DOHH2 (cell line): ENCODE measurements at regions not wholly inside any gene's neighbourhood (a gene's known extent, or its start where the extent isn't known, plus 50 kb on each side); places are given as distances from the start of the nearest gene placed in this dataset.

Experiments used
- EZH2phosphoT487 ChIP-seq: fragments of 200-600 bp; sonication (generic); IDR thresholded peaks from 2 replicates; pipeline ENCODE4 v1.6.1; 2017; ENCODE audit warnings: borderline replicate concordance, mild to moderate bottlenecking, antibody characterized with exemption, low read length, moderate library complexity, mixed read lengths
- TF ChIP-seq, protein P1 (sequence below): fragments of 200-600 bp; sonication (generic); IDR thresholded peaks from one replicate; pipeline ENCODE4 v1.5.1; 2014; ENCODE audit warnings: antibody characterized with exemption, mild to moderate bottlenecking, low read depth, low read length; ENCODE audit not compliant: poor library complexity, severe bottlenecking

DNA sequence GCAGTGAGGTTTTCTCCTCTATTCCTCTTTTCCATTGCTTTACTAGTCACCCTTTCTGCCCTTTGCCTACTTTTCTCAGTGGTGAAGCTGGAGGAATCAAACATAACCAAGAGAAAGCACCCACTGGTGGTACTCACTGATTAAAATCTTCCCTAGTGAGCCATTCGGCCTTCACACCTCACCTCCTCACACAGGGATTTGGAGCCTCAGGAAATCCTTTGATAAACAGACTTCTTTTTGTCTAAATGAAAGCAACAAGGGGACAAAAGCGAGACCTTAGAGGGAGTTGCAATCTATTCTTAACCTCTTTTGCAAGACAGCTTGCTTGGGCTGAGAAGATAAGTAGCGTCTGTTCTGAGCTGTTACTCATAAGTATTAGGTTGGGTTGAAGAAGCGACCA lies 572.6 kb downstream of the ZNF674 start:
- TF ChIP-seq, protein P1, sequence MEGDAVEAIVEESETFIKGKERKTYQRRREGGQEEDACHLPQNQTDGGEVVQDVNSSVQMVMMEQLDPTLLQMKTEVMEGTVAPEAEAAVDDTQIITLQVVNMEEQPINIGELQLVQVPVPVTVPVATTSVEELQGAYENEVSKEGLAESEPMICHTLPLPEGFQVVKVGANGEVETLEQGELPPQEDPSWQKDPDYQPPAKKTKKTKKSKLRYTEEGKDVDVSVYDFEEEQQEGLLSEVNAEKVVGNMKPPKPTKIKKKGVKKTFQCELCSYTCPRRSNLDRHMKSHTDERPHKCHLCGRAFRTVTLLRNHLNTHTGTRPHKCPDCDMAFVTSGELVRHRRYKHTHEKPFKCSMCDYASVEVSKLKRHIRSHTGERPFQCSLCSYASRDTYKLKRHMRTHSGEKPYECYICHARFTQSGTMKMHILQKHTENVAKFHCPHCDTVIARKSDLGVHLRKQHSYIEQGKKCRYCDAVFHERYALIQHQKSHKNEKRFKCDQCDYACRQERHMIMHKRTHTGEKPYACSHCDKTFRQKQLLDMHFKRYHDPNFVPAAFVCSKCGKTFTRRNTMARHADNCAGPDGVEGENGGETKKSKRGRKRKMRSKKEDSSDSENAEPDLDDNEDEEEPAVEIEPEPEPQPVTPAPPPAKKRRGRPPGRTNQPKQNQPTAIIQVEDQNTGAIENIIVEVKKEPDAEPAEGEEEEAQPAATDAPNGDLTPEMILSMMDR, result no peak
- TF ChIP-seq EZH2phosphoT487, result no peak
